Glutamatergic neuron (in vitro differentiated cells): ENCODE measurements at regions not wholly inside any gene's neighbourhood (a gene's known extent, or its start where the extent isn't known, plus 50 kb on each side); places are given as distances from the start of the nearest gene placed in this dataset.

ENCODE experiments used
- DNase-seq: peaks from one replicate; pipeline ENCODE4 v3.0.0; 2022
- H3K27ac Mint-ChIP-seq: one replicate; pipeline ENCODE4 v1.8.0; 2020; ENCODE audit warnings: mild to moderate bottlenecking, mixed read lengths, inconsistent platforms; ENCODE audit not compliant: unreplicated experiment
- H3K27me3 Mint-ChIP-seq: one replicate; pipeline ENCODE4 v1.8.0; 2020; ENCODE audit warnings: mild to moderate bottlenecking, moderate library complexity, mixed read lengths, inconsistent platforms; ENCODE audit not compliant: unreplicated experiment
- H3K36me3 Mint-ChIP-seq: one replicate; pipeline ENCODE4 v1.8.0; 2020; ENCODE audit warnings: mild to moderate bottlenecking, mixed read lengths, inconsistent platforms; ENCODE audit not compliant: unreplicated experiment
- H3K4me1 Mint-ChIP-seq: one replicate; pipeline ENCODE4 v1.8.0; 2020; ENCODE audit warnings: mild to moderate bottlenecking, low read depth, mixed read lengths, inconsistent platforms; ENCODE audit not compliant: unreplicated experiment
- H3K4me3 Mint-ChIP-seq: one replicate; pipeline ENCODE4 v1.8.0; 2020; ENCODE audit warnings: mild to moderate bottlenecking, mixed read lengths, inconsistent platforms; ENCODE audit not compliant: unreplicated experiment
- H3K9me3 Mint-ChIP-seq: one replicate; pipeline ENCODE4 v1.8.0; 2020; ENCODE audit warnings: mild to moderate bottlenecking, moderate library complexity, mixed read lengths, inconsistent platforms; ENCODE audit not compliant: unreplicated experiment
- CTCF ChIP-seq: fragments of 200-600 bp; sonication (generic); IDR thresholded peaks from one replicate; pipeline ENCODE4 v1.5.0; 2021; ENCODE audit not compliant: partially characterized antibody, unreplicated experiment

GRCh38 chr18:75884728-75885127 is 457.2 kb upstream of the SMIM21 start:
- no peaks in the 10 kb centered on the region for H3K9me3 Mint-ChIP-seq
- no peaks in the 10 kb centered on the region for H3K36me3 Mint-ChIP-seq
- no peak for TF ChIP-seq CTCF
- no peak overlapping the region for H3K4me3 Mint-ChIP-seq
- H3K27me3 Mint-ChIP-seq = no peaks in the 10 kb centered on the region
- H3K4me1 Mint-ChIP-seq = no peaks in the 10 kb centered on the region
- no peak overlapping the region for H3K27ac Mint-ChIP-seq
- no peak for DNase-seq

DNA sequence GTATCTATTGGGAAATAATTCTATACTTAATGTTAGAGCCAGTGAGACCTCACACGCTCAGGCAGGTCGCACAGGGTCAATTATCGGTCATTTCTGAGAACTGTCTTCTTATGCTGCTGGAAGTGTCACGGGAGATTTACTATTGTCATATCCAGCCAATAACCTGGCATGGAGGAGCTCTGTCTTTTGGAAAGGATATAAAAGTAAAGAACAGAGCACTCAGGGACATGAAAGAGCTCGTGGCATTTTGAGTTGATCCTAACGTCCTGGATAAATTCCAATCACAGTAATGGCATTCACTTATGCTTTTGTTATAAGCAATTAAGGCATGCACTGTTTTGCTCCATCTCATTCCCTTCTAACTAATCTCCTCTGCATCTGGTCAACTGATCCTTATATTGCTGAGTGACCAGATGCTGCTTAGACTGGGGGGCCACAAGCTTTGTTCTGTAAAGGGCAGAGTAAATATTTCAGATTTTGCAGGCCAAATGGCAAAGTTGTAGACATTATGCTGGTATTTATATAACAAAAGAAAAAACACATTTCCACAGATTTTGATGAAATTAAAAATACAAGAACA is 453.5 kb upstream of the SMIM21 start:
- DNase-seq = no peak
- Mint-ChIP-seq H3K36me3 (peaks cover 8% of the 10 kb centered on the region), H3K4me3 (no peak overlapping the region), H3K9me3 (no peaks in the 10 kb centered on the region), H3K4me1 (no peaks in the 10 kb centered on the region), H3K27me3 (no peaks in the 10 kb centered on the region), H3K27ac (no peak overlapping the region)
- TF ChIP-seq CTCF = no peak

DNA sequence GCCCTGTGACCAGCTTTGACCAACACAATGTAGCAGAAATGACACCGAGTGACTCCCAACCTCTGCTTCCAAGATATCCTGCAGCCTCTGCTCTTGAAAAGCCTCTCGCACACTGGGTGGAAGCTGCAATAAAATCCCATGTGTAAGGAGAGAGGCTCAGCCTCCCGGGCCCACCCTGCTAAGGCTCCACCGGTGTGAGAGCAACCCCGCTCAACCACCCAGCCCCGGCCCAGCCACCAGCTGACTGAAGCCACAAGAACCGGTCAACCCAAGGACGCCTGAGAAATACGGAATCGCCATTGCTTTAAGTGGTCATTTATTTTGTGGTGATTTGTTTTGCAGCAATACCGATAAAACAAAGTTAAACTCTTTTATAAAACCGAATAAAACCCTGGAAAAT is 452.8 kb upstream of the SMIM21 start:
- H3K4me3 Mint-ChIP-seq = no peak overlapping the region
- H3K27ac Mint-ChIP-seq = no peak overlapping the region
- no peaks in the 10 kb centered on the region for H3K27me3 Mint-ChIP-seq
- peaks cover 8% of the 10 kb centered on the region for H3K36me3 Mint-ChIP-seq
- TF ChIP-seq CTCF = no peak
- no peaks in the 10 kb centered on the region for H3K9me3 Mint-ChIP-seq
- no peaks in the 10 kb centered on the region for H3K4me1 Mint-ChIP-seq
- no peak for DNase-seq

DNA sequence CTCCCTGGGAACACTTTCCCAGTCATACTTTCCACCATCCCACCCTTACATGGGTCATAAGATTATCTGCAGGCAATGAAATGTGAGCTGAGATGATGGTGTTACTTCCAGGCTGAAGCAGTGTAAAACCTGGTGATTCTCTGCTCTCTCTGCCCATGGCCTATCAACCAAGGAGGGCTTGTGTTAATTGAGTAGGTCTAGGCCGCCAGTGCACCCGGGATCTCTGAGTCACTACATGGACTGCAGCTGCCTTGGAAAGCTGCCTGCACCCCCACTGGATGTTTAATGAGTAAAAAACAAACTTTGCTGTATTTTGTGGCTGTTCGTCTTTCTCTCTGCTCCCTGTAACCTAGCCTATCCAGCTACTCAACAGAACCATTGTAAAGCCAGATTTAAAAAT is 451.7 kb upstream of the SMIM21 start:
- no peaks in the 10 kb centered on the region for H3K27me3 Mint-ChIP-seq
- no peaks in the 10 kb centered on the region for H3K9me3 Mint-ChIP-seq
- H3K4me3 Mint-ChIP-seq = no peak overlapping the region
- peaks cover 3% of the 10 kb centered on the region for H3K4me1 Mint-ChIP-seq
- no peak for DNase-seq
- no peak overlapping the region for H3K27ac Mint-ChIP-seq
- peaks cover 8% of the 10 kb centered on the region for H3K36me3 Mint-ChIP-seq
- no peak for TF ChIP-seq CTCF

- Mint-ChIP-seq H3K4me1 (peaks cover 11% of the 10 kb centered on the region), H3K27ac (no peak overlapping the region), H3K4me3 (no peak overlapping the region), H3K27me3 (no peaks in the 10 kb centered on the region), H3K36me3 (peaks cover 8% of the 10 kb centered on the region), H3K9me3 (no peaks in the 10 kb centered on the region)
- no peak for DNase-seq
- no peak for TF ChIP-seq CTCF
Observed at GRCh38 chr18:75875559-75875958, 448.1 kb upstream of the SMIM21 start.
